NCI-H187 (cell line): ENCODE measurements at regions not wholly inside any gene's neighbourhood (a gene's known extent, or its start where the extent isn't known, plus 50 kb on each side); places are given as distances from the start of the nearest gene placed in this dataset.
"Not testable (repeated sequence)": the region's sequence is repeated elsewhere in the genome, so short reads cannot be mapped to it uniquely, and the experiment has no call there.

Experiments used
- DNase-seq, 2 experiments: peaks; one replicate each; lab custom pipeline; 2025; lab: John Stamatoyannopoulos, UW

- no peak for DNase-seq
Observed at GRCh38 chr11:23865341-23865975, 631.4 kb upstream of the LUZP2 start.

- no peak for DNase-seq
Observed at GRCh38 chr11:23866641-23867040, 630.2 kb upstream of the LUZP2 start.

- DNase-seq = no peak
Observed at GRCh38 chr11:23869671-23870070, 627.2 kb upstream of the LUZP2 start.

- DNase-seq = no peak
Observed at GRCh38 chr11:23873406-23873805, 623.4 kb upstream of the LUZP2 start.

- DNase-seq = no peak
Observed at GRCh38 chr11:23875176-23875850, 621.5 kb upstream of the LUZP2 start.

GRCh38 chr11:23883426-23884048, 613.3 kb upstream of the LUZP2 start:
- not testable (repeated sequence) for DNase-seq

GRCh38 chr11:23884341-23884740, 612.5 kb upstream of the LUZP2 start:
- DNase-seq = no peak

- no peak for DNase-seq
Observed at GRCh38 chr11:23885801-23886200, 611.1 kb upstream of the LUZP2 start.

- not testable (repeated sequence) for DNase-seq
Observed at GRCh38 chr11:23887122-23887521, 609.7 kb upstream of the LUZP2 start.

GRCh38 chr11:23893126-23893525, 603.7 kb upstream of the LUZP2 start:
- no peak for DNase-seq

GRCh38 chr11:23897453-23898286, 599.2 kb upstream of the LUZP2 start:
- no peak for DNase-seq

GRCh38 chr11:23903044-23903704, 593.7 kb upstream of the LUZP2 start:
- DNase-seq = no peak

- no peak for DNase-seq
Observed at GRCh38 chr11:23919455-23919854, 577.4 kb upstream of the LUZP2 start.

GRCh38 chr11:23923357-23923756, 573.5 kb upstream of the LUZP2 start:
- no peak for DNase-seq

- no peak for DNase-seq
Observed at GRCh38 chr11:23924226-23924625, 572.6 kb upstream of the LUZP2 start.

GRCh38 chr11:23931443-23931842, 565.4 kb upstream of the LUZP2 start:
- DNase-seq = no peak

GRCh38 chr11:23932485-23932898, 564.4 kb upstream of the LUZP2 start:
- no peak for DNase-seq

- DNase-seq = no peak
Observed at GRCh38 chr11:23933721-23934120, 563.1 kb upstream of the LUZP2 start.

- not testable (repeated sequence) for DNase-seq
Observed at GRCh38 chr11:23934671-23935270, 562.1 kb upstream of the LUZP2 start.

GRCh38 chr11:23942117-23942815, 554.6 kb upstream of the LUZP2 start:
- DNase-seq = not testable (repeated sequence)

GRCh38 chr11:23944923-23945322, 551.9 kb upstream of the LUZP2 start:
- no peak for DNase-seq
